Astrocyte (in vitro differentiated cells and primary cell): ENCODE measurements at regions not wholly inside any gene's neighbourhood (a gene's known extent, or its start where the extent isn't known, plus 50 kb on each side); places are given as distances from the start of the nearest gene placed in this dataset.
A peak's percentile ranks its signal among the peaks of the same experiment; 100 is the strongest.
"Not testable (repeated sequence)": the region's sequence is repeated elsewhere in the genome, so short reads cannot be mapped to it uniquely, and the experiment has no call there.

Experiments
- DNase-seq: peaks from one replicate; pipeline ENCODE4 v3.0.0-alpha.2; 2010; ENCODE audit warnings: low read depth
- FAIRE-seq: peaks from 2 replicates; lab custom pipeline; 2011; peaks lifted over from hg19 to GRCh38; lab: Jason Lieb, UNC
- H2AFZ ChIP-seq: 2 replicates; pipeline ENCODE4 v1.6.0; 2012; ENCODE audit warnings: low read depth, low read length, inconsistent platforms
- H3K27ac ChIP-seq: 2 replicates; pipeline ENCODE4 v1.5.1; 2011; ENCODE audit warnings: low read depth, low read length, inconsistent platforms
- H3K27me3 ChIP-seq: 2 replicates; pipeline ENCODE4 v1.6.0; 2011; ENCODE audit warnings: low read length, inconsistent platforms; ENCODE audit not compliant: insufficient read depth
- H3K36me3 ChIP-seq: 2 replicates; pipeline ENCODE4 v1.5.1; 2011; ENCODE audit warnings: low read length, inconsistent platforms; ENCODE audit not compliant: insufficient read depth
- H3K4me1 ChIP-seq: 2 replicates; pipeline ENCODE4 v1.5.1; 2011; ENCODE audit warnings: low read length, inconsistent platforms; ENCODE audit not compliant: insufficient read depth
- H3K4me2 ChIP-seq: 2 replicates; pipeline ENCODE4 v1.6.0; 2012; ENCODE audit warnings: low read length, inconsistent platforms
- H3K4me3 ChIP-seq: 2 replicates; pipeline ENCODE4 v1.5.1; 2011; ENCODE audit warnings: low read depth, mild to moderate bottlenecking, low read length, inconsistent platforms; ENCODE audit not compliant: insufficient read depth
- H3K79me2 ChIP-seq: 2 replicates; pipeline ENCODE4 v1.6.0; 2012; ENCODE audit warnings: mild to moderate bottlenecking, low read length, inconsistent platforms; ENCODE audit not compliant: insufficient read depth
- H3K9ac ChIP-seq: 2 replicates; pipeline ENCODE4 v1.6.0; 2012; ENCODE audit warnings: mild to moderate bottlenecking, low read length, inconsistent platforms
- H3K9me3 ChIP-seq: 2 replicates; pipeline ENCODE4 v1.5.1; 2012; ENCODE audit warnings: low read depth, mild to moderate bottlenecking, low read length, inconsistent platforms; ENCODE audit not compliant: insufficient read depth
- H4K20me1 ChIP-seq: 2 replicates; pipeline ENCODE4 v1.6.0; 2012; ENCODE audit warnings: low read length, inconsistent platforms; ENCODE audit not compliant: insufficient read depth
- H3K27ac Mint-ChIP-seq: one replicate; pipeline ENCODE4 v1.8.0; 2021; ENCODE audit warnings: mild to moderate bottlenecking, mixed read lengths; ENCODE audit not compliant: unreplicated experiment
- H3K27me3 Mint-ChIP-seq: one replicate; pipeline ENCODE4 v1.8.0; 2021; ENCODE audit warnings: low read depth, mixed read lengths; ENCODE audit not compliant: unreplicated experiment
- H3K36me3 Mint-ChIP-seq: one replicate; pipeline ENCODE4 v1.8.0; 2021; ENCODE audit warnings: low read depth, mixed read lengths; ENCODE audit not compliant: unreplicated experiment
- H3K4me1 Mint-ChIP-seq: one replicate; pipeline ENCODE4 v1.8.0; 2021; ENCODE audit warnings: low read depth, mixed read lengths; ENCODE audit not compliant: unreplicated experiment
- H3K4me3 Mint-ChIP-seq: one replicate; pipeline ENCODE4 v1.8.0; 2021; ENCODE audit warnings: mild to moderate bottlenecking, moderate library complexity, mixed read lengths; ENCODE audit not compliant: unreplicated experiment
- H3K9me3 Mint-ChIP-seq: one replicate; pipeline ENCODE4 v1.8.0; 2021; ENCODE audit warnings: mild to moderate bottlenecking, mixed read lengths; ENCODE audit not compliant: unreplicated experiment
- EZH2 ChIP-seq: IDR thresholded peaks from 2 replicates; pipeline ENCODE4 v1.6.1; 2012; ENCODE audit warnings: mild to moderate bottlenecking, low read length, inconsistent platforms; ENCODE audit not compliant: insufficient read depth
- TF ChIP-seq, protein P1 (sequence below): IDR thresholded peaks from 2 replicates; pipeline ENCODE4 v1.5.1; 2011; ENCODE audit warnings: low read depth, mild to moderate bottlenecking, inconsistent platforms, low read length, moderate library complexity; ENCODE audit not compliant: insufficient read depth

DNA sequence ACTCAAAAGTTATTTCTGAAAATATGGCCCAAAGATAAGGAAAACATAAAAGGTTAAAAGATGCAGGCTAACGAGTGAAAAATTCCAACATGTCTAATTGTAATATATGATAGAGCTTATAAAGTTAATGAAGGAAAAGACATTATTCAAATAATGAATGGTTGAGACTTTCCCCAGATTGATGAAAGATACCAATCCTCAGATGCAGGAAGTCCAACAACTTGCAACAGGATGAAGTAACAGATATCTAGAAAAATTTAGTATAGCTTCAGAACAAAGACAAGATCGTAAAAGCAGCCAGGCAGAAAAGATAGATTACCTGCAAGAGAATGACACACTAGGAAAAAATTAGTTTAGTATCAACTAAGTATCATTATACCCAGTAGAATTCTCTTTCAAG lies 546.4 kb upstream of the PPP2R3A start:
- TF ChIP-seq EZH2: no peak

GRCh38 chr3:135426508-135426907 lies 539.0 kb upstream of the PPP2R3A start:
- H3K4me3 ChIP-seq: no peak overlapping the region
- FAIRE-seq (no peak), DNase-seq (no peak)
- no peak overlapping the region for H3K4me2 ChIP-seq
- H3K4me1 ChIP-seq: no peaks in the 10 kb centered on the region
- H3K27ac ChIP-seq: no peak overlapping the region
- TF ChIP-seq, protein P1, sequence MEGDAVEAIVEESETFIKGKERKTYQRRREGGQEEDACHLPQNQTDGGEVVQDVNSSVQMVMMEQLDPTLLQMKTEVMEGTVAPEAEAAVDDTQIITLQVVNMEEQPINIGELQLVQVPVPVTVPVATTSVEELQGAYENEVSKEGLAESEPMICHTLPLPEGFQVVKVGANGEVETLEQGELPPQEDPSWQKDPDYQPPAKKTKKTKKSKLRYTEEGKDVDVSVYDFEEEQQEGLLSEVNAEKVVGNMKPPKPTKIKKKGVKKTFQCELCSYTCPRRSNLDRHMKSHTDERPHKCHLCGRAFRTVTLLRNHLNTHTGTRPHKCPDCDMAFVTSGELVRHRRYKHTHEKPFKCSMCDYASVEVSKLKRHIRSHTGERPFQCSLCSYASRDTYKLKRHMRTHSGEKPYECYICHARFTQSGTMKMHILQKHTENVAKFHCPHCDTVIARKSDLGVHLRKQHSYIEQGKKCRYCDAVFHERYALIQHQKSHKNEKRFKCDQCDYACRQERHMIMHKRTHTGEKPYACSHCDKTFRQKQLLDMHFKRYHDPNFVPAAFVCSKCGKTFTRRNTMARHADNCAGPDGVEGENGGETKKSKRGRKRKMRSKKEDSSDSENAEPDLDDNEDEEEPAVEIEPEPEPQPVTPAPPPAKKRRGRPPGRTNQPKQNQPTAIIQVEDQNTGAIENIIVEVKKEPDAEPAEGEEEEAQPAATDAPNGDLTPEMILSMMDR: no peak
- no peak for TF ChIP-seq EZH2
- H3K9ac ChIP-seq: no peak overlapping the region
- no peaks in the 10 kb centered on the region for H3K27me3 ChIP-seq
- no peaks in the 10 kb centered on the region for H3K9me3 ChIP-seq
- no peak overlapping the region for H2AFZ ChIP-seq
- no peaks in the 10 kb centered on the region for H3K36me3 ChIP-seq
- peaks cover 5% of the 10 kb centered on the region for H3K4me1 Mint-ChIP-seq
- H3K79me2 ChIP-seq: no peaks in the 10 kb centered on the region
- H3K9me3 Mint-ChIP-seq: no peaks in the 10 kb centered on the region
- no peak overlapping the region for H3K27ac Mint-ChIP-seq
- no peak overlapping the region for H3K4me3 Mint-ChIP-seq
- no peaks in the 10 kb centered on the region for H4K20me1 ChIP-seq
- no peaks in the 10 kb centered on the region for H3K36me3 Mint-ChIP-seq
- no peaks in the 10 kb centered on the region for H3K27me3 Mint-ChIP-seq

More for the DNA sequence above, 546.4 kb upstream of the PPP2R3A start:
- H3K4me1 ChIP-seq: no peaks in the 10 kb centered on the region
- Mint-ChIP-seq H3K27ac (no peak overlapping the region), H3K9me3 (no peaks in the 10 kb centered on the region), H3K4me3 (no peak overlapping the region), H3K36me3 (no peaks in the 10 kb centered on the region), H3K27me3 (no peaks in the 10 kb centered on the region), H3K4me1 (peaks cover 5% of the 10 kb centered on the region)
- H3K36me3 ChIP-seq: no peaks in the 10 kb centered on the region
- DNase-seq (no peak), FAIRE-seq (no peak)
- H3K4me3 ChIP-seq: no peak overlapping the region
- H3K27ac ChIP-seq: no peak overlapping the region
- no peaks in the 10 kb centered on the region for H3K9me3 ChIP-seq
- no peaks in the 10 kb centered on the region for H3K27me3 ChIP-seq
- H3K79me2 ChIP-seq: no peaks in the 10 kb centered on the region
- no peak overlapping the region for H3K4me2 ChIP-seq
- H4K20me1 ChIP-seq: no peaks in the 10 kb centered on the region
- no peak overlapping the region for H2AFZ ChIP-seq
- no peak overlapping the region for H3K9ac ChIP-seq

DNA sequence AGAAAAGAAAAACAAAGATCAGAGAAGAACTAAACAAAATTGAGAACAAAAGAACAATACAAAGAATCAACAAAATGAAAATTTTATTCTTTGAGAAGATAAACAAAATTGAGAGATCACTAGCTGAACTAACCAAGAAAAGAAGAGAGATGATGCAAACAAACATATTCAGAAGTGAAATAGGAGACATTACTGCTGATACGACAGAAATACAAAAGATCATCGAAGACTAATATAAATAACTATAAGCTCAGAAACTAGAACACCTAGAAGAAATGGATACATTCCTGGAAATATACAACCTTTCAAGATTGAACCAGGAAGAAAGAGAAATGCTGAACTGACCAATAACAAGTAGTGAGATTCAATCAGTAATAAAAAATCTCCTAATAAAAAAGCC lies 533.1 kb upstream of the PPP2R3A start:
- Mint-ChIP-seq H3K36me3 (no peaks in the 10 kb centered on the region), H3K4me1 (no peaks in the 10 kb centered on the region), H3K27ac (no peak overlapping the region), H3K4me3 (no peak overlapping the region), H3K27me3 (no peaks in the 10 kb centered on the region), H3K9me3 (no peaks in the 10 kb centered on the region)
- Histone ChIP-seq H3K27me3 (no peaks in the 10 kb centered on the region), H3K4me3 (no peak overlapping the region), H4K20me1 (no peaks in the 10 kb centered on the region), H2AFZ (no peak overlapping the region), H3K9ac (no peak overlapping the region), H3K36me3 (no peaks in the 10 kb centered on the region), H3K4me1 (no peaks in the 10 kb centered on the region), H3K79me2 (no peaks in the 10 kb centered on the region), H3K4me2 (no peak overlapping the region), H3K27ac (no peak overlapping the region), H3K9me3 (no peaks in the 10 kb centered on the region)
- FAIRE-seq (no peak), DNase-seq (no peak)
- TF ChIP-seq EZH2: no peak
- TF ChIP-seq, protein P1: no peak

GRCh38 chr3:135438889-135439597 lies 526.5 kb upstream of the PPP2R3A start:
- not testable (repeated sequence) for FAIRE-seq

DNA sequence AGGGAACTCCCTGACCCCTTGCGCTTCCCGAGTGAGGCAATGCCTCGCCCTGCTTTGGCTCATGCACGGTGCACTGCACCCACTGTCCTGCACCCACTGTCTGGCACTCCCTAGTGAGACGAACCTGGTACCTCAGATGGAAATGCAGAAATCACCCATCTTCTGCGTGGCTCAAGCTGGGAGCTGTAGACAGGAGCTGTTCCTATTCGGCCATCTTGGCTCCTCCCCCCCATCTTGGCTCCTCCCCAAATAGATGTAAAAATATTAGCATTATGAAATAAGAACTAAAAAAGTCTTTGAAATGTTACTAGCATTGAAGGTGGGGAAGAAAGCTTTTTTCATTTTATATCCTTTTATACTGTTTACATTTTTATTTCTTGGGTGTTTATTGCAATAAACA lies 525.9 kb upstream of the PPP2R3A start:
- H3K27me3 Mint-ChIP-seq, H3K9me3 ChIP-seq, DNase-seq, H3K79me2 ChIP-seq, H3K4me3 ChIP-seq, H3K27ac Mint-ChIP-seq, H3K27ac ChIP-seq, H2AFZ ChIP-seq, H3K4me1 ChIP-seq, H3K27me3 ChIP-seq, H3K4me2 ChIP-seq, H3K9ac ChIP-seq, H3K4me1 Mint-ChIP-seq, H3K36me3 ChIP-seq, H4K20me1 ChIP-seq, FAIRE-seq, H3K9me3 Mint-ChIP-seq, H3K36me3 Mint-ChIP-seq: not testable (repeated sequence)
- peak overlapping the region; percentile 45 for H3K4me3 Mint-ChIP-seq

More at GRCh38 chr3:135438889-135439597, 526.5 kb upstream of the PPP2R3A start:
- H3K27ac Mint-ChIP-seq, H3K4me3 ChIP-seq, H3K4me3 Mint-ChIP-seq, H3K27me3 Mint-ChIP-seq, H3K36me3 Mint-ChIP-seq, H3K9ac ChIP-seq, H2AFZ ChIP-seq, H3K27me3 ChIP-seq, H3K4me1 ChIP-seq, H3K79me2 ChIP-seq, H3K4me2 ChIP-seq, H4K20me1 ChIP-seq, H3K36me3 ChIP-seq, DNase-seq, H3K27ac ChIP-seq, H3K9me3 ChIP-seq, H3K9me3 Mint-ChIP-seq, H3K4me1 Mint-ChIP-seq: not testable (repeated sequence)
